GM19239 (cell line): ENCODE measurements at regions not wholly inside any gene's neighbourhood (a gene's known extent, or its start where the extent isn't known, plus 50 kb on each side); places are given as distances from the start of the nearest gene placed in this dataset.

ENCODE experiments used
- DNase-seq: peaks from one replicate; pipeline ENCODE4 v3.0.0; 2011; ENCODE audit warnings: low spot score; ENCODE audit not compliant: insufficient read length
- FAIRE-seq: peaks from 2 replicates; lab custom pipeline; 2011; peaks lifted over from hg19 to GRCh38; lab: Jason Lieb, UNC

GRCh38 chr13:76168661-76169060 is 532.5 kb downstream of the LMO7 start:
- FAIRE-seq, result no peak

GRCh38 chr13:76164290-76164689 is 528.2 kb downstream of the LMO7 start:
- no peak for FAIRE-seq
- no peak for DNase-seq

More at GRCh38 chr13:76168661-76169060, 532.5 kb downstream of the LMO7 start:
- no peak for DNase-seq

GRCh38 chr13:76163761-76164160 is 527.6 kb downstream of the LMO7 start:
- no peak for FAIRE-seq
- no peak for DNase-seq

GRCh38 chr13:76160961-76161925 is 525.1 kb downstream of the LMO7 start:
- no peak for FAIRE-seq

GRCh38 chr13:76160506-76160905 is 524.4 kb downstream of the LMO7 start:
- no peak for DNase-seq
- FAIRE-seq, result no peak

More at GRCh38 chr13:76160961-76161925, 525.1 kb downstream of the LMO7 start:
- no peak for DNase-seq

- FAIRE-seq (no peak), DNase-seq (no peak)
These were observed 521.8 kb downstream of the LMO7 start for GRCh38 chr13:76157926-76158325.

- FAIRE-seq (no peak), DNase-seq (no peak)
These were observed 517.1 kb downstream of the LMO7 start for GRCh38 chr13:76153239-76153638.

- DNase-seq, result no peak
- FAIRE-seq, result no peak
These were observed 512.8 kb downstream of the LMO7 start for GRCh38 chr13:76148926-76149325.

- DNase-seq, result no peak
- no peak for FAIRE-seq
These were observed 512.2 kb downstream of the LMO7 start for GRCh38 chr13:76148374-76148773.

GRCh38 chr13:76132532-76132931 is 496.4 kb downstream of the LMO7 start:
- FAIRE-seq (no peak), DNase-seq (no peak)

- no peak for FAIRE-seq
These were observed 495.4 kb downstream of the LMO7 start for GRCh38 chr13:76131551-76131950.

GRCh38 chr13:76129305-76130000 is 493.3 kb downstream of the LMO7 start:
- DNase-seq (no peak), FAIRE-seq (no peak)

More at GRCh38 chr13:76131551-76131950, 495.4 kb downstream of the LMO7 start:
- no peak for DNase-seq

GRCh38 chr13:76127922-76128321 is 491.8 kb downstream of the LMO7 start:
- FAIRE-seq (no peak), DNase-seq (no peak)

GRCh38 chr13:76123548-76123947 is 487.4 kb downstream of the LMO7 start:
- DNase-seq, result no peak
- FAIRE-seq, result no peak

GRCh38 chr13:76116751-76117360 is 480.7 kb downstream of the LMO7 start:
- FAIRE-seq, result no peak
- DNase-seq, result no peak

- no peak for DNase-seq
- no peak for FAIRE-seq
These were observed 470.6 kb downstream of the LMO7 start for GRCh38 chr13:76106763-76107162.

GRCh38 chr13:76094645-76095044 is 458.5 kb downstream of the LMO7 start:
- FAIRE-seq (no peak), DNase-seq (no peak)

GRCh38 chr13:76091076-76091475 is 454.9 kb downstream of the LMO7 start:
- FAIRE-seq, result no peak
- no peak for DNase-seq

- DNase-seq (no peak), FAIRE-seq (no peak)
These were observed 450.6 kb downstream of the LMO7 start for GRCh38 chr13:76086729-76087128.

GRCh38 chr13:76067850-76068249 is 431.7 kb downstream of the LMO7 start:
- DNase-seq, result no peak
- FAIRE-seq, result no peak

- DNase-seq (no peak), FAIRE-seq (no peak)
These were observed 417.1 kb downstream of the LMO7 start for GRCh38 chr13:76053181-76053580.
